ENCODE measurements at regions not wholly inside any gene's neighbourhood (a gene's known extent, or its start where the extent isn't known, plus 50 kb on each side); places are given as distances from the start of the nearest gene placed in this dataset.

GRCh38 chr1:57926025-57926552, 502.2 kb upstream of the DAB1 start:
- CTCF ChIA-PET, result interaction anchor here (1.4 kb wide), 1 partner anchor 10 kb away, joined by 4 read pairs; no protein-coding TSS in a partner anchor
- TF ChIP-seq, protein P1, sequence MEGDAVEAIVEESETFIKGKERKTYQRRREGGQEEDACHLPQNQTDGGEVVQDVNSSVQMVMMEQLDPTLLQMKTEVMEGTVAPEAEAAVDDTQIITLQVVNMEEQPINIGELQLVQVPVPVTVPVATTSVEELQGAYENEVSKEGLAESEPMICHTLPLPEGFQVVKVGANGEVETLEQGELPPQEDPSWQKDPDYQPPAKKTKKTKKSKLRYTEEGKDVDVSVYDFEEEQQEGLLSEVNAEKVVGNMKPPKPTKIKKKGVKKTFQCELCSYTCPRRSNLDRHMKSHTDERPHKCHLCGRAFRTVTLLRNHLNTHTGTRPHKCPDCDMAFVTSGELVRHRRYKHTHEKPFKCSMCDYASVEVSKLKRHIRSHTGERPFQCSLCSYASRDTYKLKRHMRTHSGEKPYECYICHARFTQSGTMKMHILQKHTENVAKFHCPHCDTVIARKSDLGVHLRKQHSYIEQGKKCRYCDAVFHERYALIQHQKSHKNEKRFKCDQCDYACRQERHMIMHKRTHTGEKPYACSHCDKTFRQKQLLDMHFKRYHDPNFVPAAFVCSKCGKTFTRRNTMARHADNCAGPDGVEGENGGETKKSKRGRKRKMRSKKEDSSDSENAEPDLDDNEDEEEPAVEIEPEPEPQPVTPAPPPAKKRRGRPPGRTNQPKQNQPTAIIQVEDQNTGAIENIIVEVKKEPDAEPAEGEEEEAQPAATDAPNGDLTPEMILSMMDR (IDR thresholded peaks at IDR 0.05; ENCODE audit: control extremely low read depth, extremely low read depth, low read depth, missing control alignments), result no peak
- no peak for DNase-seq (ENCODE audit: extremely low spot score)
- POLR2A ChIA-PET, result no interaction called here

GRCh38 chr1:57925226-57925625, 501.4 kb upstream of the DAB1 start:
- ChIA-PET POLR2A (no interaction called here), CTCF (no interaction called here)
- TF ChIP-seq, protein P1 (IDR thresholded peaks at IDR 0.05; ENCODE audit: control extremely low read depth, extremely low read depth, low read depth, missing control alignments), result no peak
- DNase-seq (ENCODE audit: extremely low spot score), result no peak

- POLR2A ChIA-PET, result no interaction called here
- DNase-seq (ENCODE audit: extremely low spot score), result no peak
- TF ChIP-seq, protein P1 (IDR thresholded peaks at IDR 0.05; ENCODE audit: control extremely low read depth, extremely low read depth, low read depth, missing control alignments), result no peak
- CTCF ChIA-PET, result interaction anchor here (1.1 kb wide), 1 partner anchor 10 kb away, joined by 3 read pairs; no protein-coding TSS in a partner anchor
Measured at GRCh38 chr1:57922130-57922529, 498.3 kb upstream of the DAB1 start.

DNA sequence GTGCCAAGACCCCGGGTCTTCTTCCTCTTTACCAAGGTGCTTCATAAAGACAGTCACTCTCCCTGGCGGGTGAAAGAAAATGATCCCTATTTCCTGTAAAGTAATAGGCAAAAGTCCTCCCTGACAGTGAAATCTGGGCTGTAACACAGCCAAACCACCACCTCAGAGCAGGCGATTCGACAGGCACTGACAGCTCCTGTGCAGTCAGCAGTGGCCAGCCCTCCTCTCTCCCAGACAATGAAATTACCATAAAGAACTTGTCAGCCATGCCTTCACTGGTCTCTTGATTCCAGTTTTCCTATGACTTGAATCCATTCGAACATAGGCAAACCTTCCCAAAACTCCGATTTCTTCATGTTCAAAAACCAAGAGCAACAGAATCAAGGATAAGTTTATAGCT, 492.2 kb upstream of the DAB1 start:
- ChIA-PET CTCF (interaction anchor here (1.4 to 1.6 kb wide), 2 partner anchors 11 kb away, joined by 4 to 6 read pairs; no protein-coding TSS in a partner anchor), POLR2A (no interaction called here)
- no peak for DNase-seq (ENCODE audit: extremely low spot score)
- TF ChIP-seq, protein P1 (IDR thresholded peaks at IDR 0.05; ENCODE audit: control extremely low read depth, extremely low read depth, low read depth, missing control alignments), result no peak

GRCh38 chr1:57911427-57911826, 487.6 kb upstream of the DAB1 start:
- ChIA-PET POLR2A (no interaction called here), CTCF (no interaction called here)
- TF ChIP-seq, protein P1 (IDR thresholded peaks at IDR 0.05; ENCODE audit: control extremely low read depth, extremely low read depth, low read depth, missing control alignments), result no peak
- no peak for DNase-seq (ENCODE audit: extremely low spot score)

- DNase-seq (ENCODE audit: extremely low spot score), result no peak
- CTCF ChIA-PET, result no interaction called here
- POLR2A ChIA-PET, result no interaction called here
- TF ChIP-seq, protein P1 (IDR thresholded peaks at IDR 0.05; ENCODE audit: control extremely low read depth, extremely low read depth, low read depth, missing control alignments), result no peak
Measured at GRCh38 chr1:57910782-57911181, 486.9 kb upstream of the DAB1 start.

Measured in GM10248 (cell line).